Parathyroid adenoma (tissue), 2 donors: ENCODE measurements at regions not wholly inside any gene's neighbourhood (a gene's known extent, or its start where the extent isn't known, plus 50 kb on each side); places are given as distances from the start of the nearest gene placed in this dataset.

ENCODE experiments used
- H2AFZ ChIP-seq: fragments of 300-600 bp; sonication (generic); one replicate; pipeline ENCODE4 v1.7.0; 2017; ENCODE audit warnings: antibody characterized with exemption, mild to moderate bottlenecking
- H3K27ac ChIP-seq: fragments of 300-600 bp; sonication (generic); one replicate; pipeline ENCODE4 v1.7.0; 2017
- H3K27me3 ChIP-seq: fragments of 300-600 bp; sonication (generic); one replicate; pipeline ENCODE4 v1.7.0; 2017; ENCODE audit warnings: low read length; ENCODE audit not compliant: control insufficient read depth, insufficient read depth
- H3K36me3 ChIP-seq: fragments of 300-600 bp; sonication (generic); one replicate; pipeline ENCODE4 v1.7.0; 2017; ENCODE audit warnings: low read length; ENCODE audit not compliant: control insufficient read depth, insufficient read depth
- H3K4me1 ChIP-seq: fragments of 300-600 bp; sonication (generic); one replicate; pipeline ENCODE4 v1.7.0; 2017; ENCODE audit warnings: control low read depth
- H3K4me2 ChIP-seq: fragments of 300-600 bp; sonication (generic); one replicate; pipeline ENCODE4 v1.7.0; 2017; ENCODE audit warnings: low read length
- H3K4me3 ChIP-seq: fragments of 300-600 bp; sonication (generic); one replicate; pipeline ENCODE4 v1.7.0; 2017; ENCODE audit warnings: low read depth, low read length
- H3K79me2 ChIP-seq: fragments of 300-600 bp; sonication (generic); one replicate; pipeline ENCODE4 v1.7.0; 2017; ENCODE audit warnings: control low read depth
- H3K9ac ChIP-seq: fragments of 300-600 bp; sonication (generic); one replicate; pipeline ENCODE4 v1.7.0; 2017; ENCODE audit warnings: mild to moderate bottlenecking
- H3K9me3 ChIP-seq: fragments of 300-600 bp; sonication (generic); one replicate; pipeline ENCODE4 v1.7.0; 2017; ENCODE audit warnings: low read length; ENCODE audit not compliant: control insufficient read depth
- TF ChIP-seq, protein P1 (sequence below): fragments of 300-600 bp; sonication (generic); IDR thresholded peaks from one replicate; pipeline ENCODE4 v1.7.0; 2017; ENCODE audit warnings: antibody characterized with exemption, mild to moderate bottlenecking
- donor health status: primary hyperparathyroidism.

DNA sequence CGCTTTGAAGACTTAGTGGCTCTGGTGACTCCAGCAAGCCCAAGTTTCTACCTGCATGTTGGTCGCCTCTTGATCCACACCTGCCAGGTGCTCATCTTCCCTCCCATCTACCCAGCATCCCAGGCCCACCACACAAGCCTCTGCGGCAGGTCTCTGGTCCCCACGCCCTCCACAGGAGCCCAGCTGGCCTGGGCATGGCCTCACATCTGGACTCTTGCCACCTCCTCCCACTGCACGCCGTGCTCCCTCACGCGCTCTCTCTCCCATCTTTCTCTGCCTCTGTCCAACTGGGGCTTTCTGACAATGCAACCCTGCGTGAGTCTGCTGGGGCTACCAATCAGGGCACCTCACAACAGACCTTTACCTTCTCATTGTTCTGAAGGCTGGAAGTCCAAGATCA, 50.2 kb upstream of the FGFR2 start:
- no peaks in the 10 kb centered on the region for H3K27me3 ChIP-seq
- no peak overlapping the region for H3K9ac ChIP-seq
- H2AFZ ChIP-seq = no peak overlapping the region
- H3K79me2 ChIP-seq = no peaks in the 10 kb centered on the region
- H3K36me3 ChIP-seq = no peaks in the 10 kb centered on the region
- H3K4me1 ChIP-seq = no peaks in the 10 kb centered on the region
- no peak overlapping the region for H3K4me2 ChIP-seq
- no peak overlapping the region for H3K4me3 ChIP-seq
- no peaks in the 10 kb centered on the region for H3K9me3 ChIP-seq
- TF ChIP-seq, protein P1, sequence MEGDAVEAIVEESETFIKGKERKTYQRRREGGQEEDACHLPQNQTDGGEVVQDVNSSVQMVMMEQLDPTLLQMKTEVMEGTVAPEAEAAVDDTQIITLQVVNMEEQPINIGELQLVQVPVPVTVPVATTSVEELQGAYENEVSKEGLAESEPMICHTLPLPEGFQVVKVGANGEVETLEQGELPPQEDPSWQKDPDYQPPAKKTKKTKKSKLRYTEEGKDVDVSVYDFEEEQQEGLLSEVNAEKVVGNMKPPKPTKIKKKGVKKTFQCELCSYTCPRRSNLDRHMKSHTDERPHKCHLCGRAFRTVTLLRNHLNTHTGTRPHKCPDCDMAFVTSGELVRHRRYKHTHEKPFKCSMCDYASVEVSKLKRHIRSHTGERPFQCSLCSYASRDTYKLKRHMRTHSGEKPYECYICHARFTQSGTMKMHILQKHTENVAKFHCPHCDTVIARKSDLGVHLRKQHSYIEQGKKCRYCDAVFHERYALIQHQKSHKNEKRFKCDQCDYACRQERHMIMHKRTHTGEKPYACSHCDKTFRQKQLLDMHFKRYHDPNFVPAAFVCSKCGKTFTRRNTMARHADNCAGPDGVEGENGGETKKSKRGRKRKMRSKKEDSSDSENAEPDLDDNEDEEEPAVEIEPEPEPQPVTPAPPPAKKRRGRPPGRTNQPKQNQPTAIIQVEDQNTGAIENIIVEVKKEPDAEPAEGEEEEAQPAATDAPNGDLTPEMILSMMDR = no peak
- H3K27ac ChIP-seq = no peak overlapping the region

DNA sequence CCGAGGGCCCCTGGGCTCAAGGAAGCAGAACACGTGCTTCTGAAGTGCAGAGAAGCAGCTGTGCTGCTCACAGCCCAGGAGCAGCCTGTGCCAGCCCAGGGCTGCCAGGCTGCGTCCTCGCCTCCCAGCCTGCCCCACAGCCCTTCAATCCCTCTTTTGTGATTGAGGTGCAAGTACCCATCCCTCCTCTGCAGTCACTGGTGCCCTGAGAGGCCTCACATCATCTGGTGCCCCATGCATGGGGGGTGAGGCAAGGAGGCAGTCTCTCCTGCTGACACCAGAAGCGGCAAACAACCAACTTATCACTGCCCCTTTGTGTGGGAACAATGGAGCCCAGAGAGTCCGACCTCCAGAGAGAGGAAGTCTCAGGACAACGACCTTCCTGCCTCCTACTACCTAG, 49.8 kb upstream of the FGFR2 start:
- no peaks in the 10 kb centered on the region for H3K27me3 ChIP-seq
- TF ChIP-seq, protein P1 = no peak
- H3K27ac ChIP-seq = no peak overlapping the region
- no peak overlapping the region for H3K4me2 ChIP-seq
- H3K9ac ChIP-seq = no peak overlapping the region
- H3K79me2 ChIP-seq = no peaks in the 10 kb centered on the region
- H2AFZ ChIP-seq = no peak overlapping the region
- no peak overlapping the region for H3K4me3 ChIP-seq
- H3K36me3 ChIP-seq = no peaks in the 10 kb centered on the region
- no peaks in the 10 kb centered on the region for H3K4me1 ChIP-seq
- no peaks in the 10 kb centered on the region for H3K9me3 ChIP-seq
